ENCODE measurements at regions not wholly inside any gene's neighbourhood (a gene's known extent, or its start where the extent isn't known, plus 50 kb on each side); places are given as distances from the start of the nearest gene placed in this dataset.

DNA sequence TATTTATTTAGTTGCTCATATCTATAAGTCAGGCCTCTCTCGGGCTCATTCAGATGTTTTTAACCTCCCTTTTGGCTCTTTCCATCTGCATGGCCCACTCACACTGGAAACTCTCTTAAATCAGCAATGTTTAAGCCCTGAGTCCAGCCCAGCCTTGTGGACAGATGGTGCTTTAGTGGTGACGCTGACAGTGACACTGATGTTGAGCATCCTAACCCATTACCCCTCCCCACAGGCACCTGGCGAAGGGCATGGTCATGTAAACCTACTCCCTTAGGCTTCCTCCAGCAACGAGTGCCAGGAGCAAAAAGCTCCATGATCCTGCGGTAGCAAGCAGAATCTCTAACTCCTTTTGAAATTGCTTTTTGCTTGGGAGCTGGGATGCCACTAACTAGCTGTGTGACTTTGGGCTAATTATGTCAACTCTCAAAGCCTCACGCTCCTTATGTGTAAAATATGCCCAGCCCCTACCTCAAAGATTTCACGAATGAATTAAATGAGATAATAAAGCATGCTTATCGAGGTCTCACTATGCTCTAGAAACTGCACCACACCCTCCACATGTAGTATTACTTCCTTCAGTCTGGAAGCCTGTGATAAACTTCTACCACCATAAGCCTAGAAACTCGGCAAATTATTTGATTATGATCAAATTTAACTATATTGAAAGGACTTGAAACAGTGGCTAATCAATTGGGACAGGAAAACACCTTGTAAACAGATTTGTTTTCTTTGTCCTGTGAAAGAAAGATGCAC, 569.4 kb downstream of the BCOR start:
- TF ChIP-seq, protein P1, sequence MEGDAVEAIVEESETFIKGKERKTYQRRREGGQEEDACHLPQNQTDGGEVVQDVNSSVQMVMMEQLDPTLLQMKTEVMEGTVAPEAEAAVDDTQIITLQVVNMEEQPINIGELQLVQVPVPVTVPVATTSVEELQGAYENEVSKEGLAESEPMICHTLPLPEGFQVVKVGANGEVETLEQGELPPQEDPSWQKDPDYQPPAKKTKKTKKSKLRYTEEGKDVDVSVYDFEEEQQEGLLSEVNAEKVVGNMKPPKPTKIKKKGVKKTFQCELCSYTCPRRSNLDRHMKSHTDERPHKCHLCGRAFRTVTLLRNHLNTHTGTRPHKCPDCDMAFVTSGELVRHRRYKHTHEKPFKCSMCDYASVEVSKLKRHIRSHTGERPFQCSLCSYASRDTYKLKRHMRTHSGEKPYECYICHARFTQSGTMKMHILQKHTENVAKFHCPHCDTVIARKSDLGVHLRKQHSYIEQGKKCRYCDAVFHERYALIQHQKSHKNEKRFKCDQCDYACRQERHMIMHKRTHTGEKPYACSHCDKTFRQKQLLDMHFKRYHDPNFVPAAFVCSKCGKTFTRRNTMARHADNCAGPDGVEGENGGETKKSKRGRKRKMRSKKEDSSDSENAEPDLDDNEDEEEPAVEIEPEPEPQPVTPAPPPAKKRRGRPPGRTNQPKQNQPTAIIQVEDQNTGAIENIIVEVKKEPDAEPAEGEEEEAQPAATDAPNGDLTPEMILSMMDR (IDR thresholded peaks at IDR 0.05) = no peak
- TF ChIP-seq POLR2A (IDR thresholded peaks at IDR 0.05) = no peak

Measured in uterus (tissue), 2 donors.